H1 (cell line): ENCODE measurements at regions not wholly inside any gene's neighbourhood (a gene's known extent, or its start where the extent isn't known, plus 50 kb on each side); places are given as distances from the start of the nearest gene placed in this dataset.

Experiments
- CTCF ChIA-PET: fragments of 300-600 bp; sonication (Branson Sonifier 250); formaldehyde crosslinking; loops from one replicate; lab custom pipeline; 2021; ENCODE audit not compliant: partially characterized antibody; lab: Charles Lee
- POLR2A ChIA-PET: fragments of 300-600 bp; sonication (Branson Sonifier 250); formaldehyde crosslinking; loops from one replicate; lab custom pipeline; 2021; ENCODE audit warnings: inconsistent platforms; ENCODE audit not compliant: partially characterized antibody; lab: Charles Lee
- DNase-seq, 2 experiments: peaks; one replicate each; pipeline versions ENCODE4 v3.0.0 to v3.0.0-alpha.2; 2010 to 2022; ENCODE audit warnings: low spot score in 2 of 2, low read depth in 1 of 2, mixed read lengths in 1 of 2
- FAIRE-seq: peaks from 2 replicates; lab custom pipeline; 2011; peaks lifted over from hg19 to GRCh38; lab: Jason Lieb, UNC
- H2AFZ ChIP-seq: 2 replicates; pipeline ENCODE4 v1.8.1; 2012; ENCODE audit warnings: low read length, inconsistent platforms
- H2AK5ac ChIP-seq: 2 replicates; pipeline ENCODE4 v1.6.1; 2013; ENCODE audit warnings: low read depth, low read length
- H2BK120ac ChIP-seq: replicated peaks from 2 replicates; pipeline ENCODE3; 2013; ENCODE audit warnings: low read depth, low read length, inconsistent platforms
- H2BK12ac ChIP-seq: 2 replicates; pipeline ENCODE4 v1.6.1; 2013; ENCODE audit warnings: low read depth, low read length
- H2BK15ac ChIP-seq: 2 replicates; pipeline ENCODE4 v1.6.1; 2013; ENCODE audit warnings: low read length
- H2BK20ac ChIP-seq: 2 replicates; pipeline ENCODE4 v1.6.1; 2013; ENCODE audit warnings: low read length
- H2BK5ac ChIP-seq: 2 replicates; pipeline ENCODE4 v1.6.1; 2013; ENCODE audit warnings: low read depth, low read length
- H3K14ac ChIP-seq: 2 replicates; pipeline ENCODE4 v1.6.1; 2013; ENCODE audit warnings: inconsistent platforms; ENCODE audit not compliant: insufficient read length
- H3K18ac ChIP-seq: 2 replicates; pipeline ENCODE4 v1.6.1; 2013; ENCODE audit warnings: low read length; ENCODE audit errors: extremely low read depth
- H3K23ac ChIP-seq: 2 replicates; pipeline ENCODE4 v1.6.1; 2013; ENCODE audit warnings: inconsistent platforms; ENCODE audit not compliant: insufficient read length
- H3K23me2 ChIP-seq: 2 replicates; pipeline ENCODE4 v1.6.1; 2013; ENCODE audit warnings: low read depth, low read length
- H3K27ac ChIP-seq: 2 replicates; pipeline ENCODE4 v1.6.1; 2011; ENCODE audit warnings: low read depth, low read length, inconsistent platforms
- H3K27me3 ChIP-seq, 4 experiments: replicated peaks in 1 of 4; 1 replicate in 1 of 4; 2 replicates in 3 of 4; pipeline versions ENCODE4 v1.6.1 to v1.8.1; 2011 to 2013; ENCODE audit warnings: low read length in 3 of 4, mild to moderate bottlenecking in 3 of 4, inconsistent platforms in 2 of 4, mixed read lengths in 2 of 4, moderate library complexity in 1 of 4; ENCODE audit not compliant: control insufficient read depth in 3 of 4, insufficient read depth in 3 of 4; ENCODE audit errors: extremely low read depth in 1 of 4
- H3K36me3 ChIP-seq, 4 experiments: 2 replicates each; pipeline versions ENCODE4 v1.6.1 to v1.8.1; 2011 to 2013; ENCODE audit warnings: mild to moderate bottlenecking in 4 of 4, low read length in 3 of 4, moderate library complexity in 2 of 4, control low read depth in 1 of 4, inconsistent platforms in 1 of 4; ENCODE audit not compliant: insufficient read depth in 4 of 4, control insufficient read depth in 2 of 4
- H3K4ac ChIP-seq: replicated peaks from 2 replicates; pipeline ENCODE3; 2013; ENCODE audit warnings: low read length, low read depth, mixed read lengths, inconsistent platforms; ENCODE audit not compliant: insufficient read length
- H3K4me1 ChIP-seq, 4 experiments: replicated peaks in 1 of 4; 1 replicate in 1 of 4; 2 replicates in 3 of 4; pipeline versions ENCODE4 v1.6.1 to v1.8.1; 2011 to 2013; ENCODE audit warnings: low read length in 3 of 4, inconsistent platforms in 2 of 4, mixed read lengths in 1 of 4; ENCODE audit not compliant: insufficient read depth in 4 of 4, control insufficient read depth in 3 of 4
- H3K4me2 ChIP-seq, 2 experiments: 2 replicates each; pipeline versions ENCODE4 v1.6.1 to v1.8.1; 2011 to 2013; ENCODE audit warnings: low read depth in 2 of 2, low read length in 2 of 2, control low read depth in 1 of 2, inconsistent platforms in 1 of 2, mild to moderate bottlenecking in 1 of 2; ENCODE audit not compliant: insufficient read depth in 1 of 2
- H3K4me3 ChIP-seq, 4 experiments: fragments of 200-600, 300-600 bp in 1 of 4; sonication (generic), shearing (Covaris generic), sonication (Bioruptor Twin) in 1 of 4; 2 replicates each; pipeline versions ENCODE4 v1.5.1 to v1.8.1; 2011 to 2016; ENCODE audit warnings: low read length in 4 of 4, low read depth in 3 of 4, control low read depth in 2 of 4, inconsistent platforms in 2 of 4, mild to moderate bottlenecking in 2 of 4, mixed read lengths in 1 of 4, moderate library complexity in 1 of 4; ENCODE audit not compliant: insufficient read depth in 2 of 4; ENCODE audit errors: extremely low read depth in 1 of 4
- H3K56ac ChIP-seq: replicated peaks from 2 replicates; pipeline ENCODE3; 2013; ENCODE audit warnings: low read depth, mild to moderate bottlenecking, mixed read lengths, low read length, inconsistent platforms; ENCODE audit not compliant: insufficient read length
- H3K79me1 ChIP-seq: 2 replicates; pipeline ENCODE4 v1.6.1; 2013; ENCODE audit warnings: low read depth, low read length, control low read depth
- H3K79me2 ChIP-seq, 2 experiments: 2 replicates each; pipeline versions ENCODE4 v1.6.1 to v1.8.1; 2012 to 2013; ENCODE audit warnings: low read length in 2 of 2, mild to moderate bottlenecking in 2 of 2, inconsistent platforms in 1 of 2; ENCODE audit not compliant: insufficient read depth in 2 of 2, control insufficient read depth in 1 of 2
- H3K9ac ChIP-seq, 4 experiments: replicated peaks in 1 of 4; 1 replicate in 1 of 4; 2 replicates in 3 of 4; pipeline versions ENCODE4 v1.6.1 to v1.8.1; 2011 to 2013; ENCODE audit warnings: low read depth in 3 of 4, low read length in 3 of 4, control low read depth in 2 of 4, mild to moderate bottlenecking in 2 of 4, moderate library complexity in 2 of 4, inconsistent platforms in 1 of 4; ENCODE audit errors: extremely low read depth in 1 of 4
- H3K9me3 ChIP-seq, 2 experiments: 2 replicates each; pipeline versions ENCODE4 v1.6.1 to v1.8.1; 2012 to 2013; ENCODE audit warnings: mild to moderate bottlenecking in 2 of 2, moderate library complexity in 2 of 2, control low read depth in 1 of 2, inconsistent platforms in 1 of 2, low read depth in 1 of 2, low read length in 1 of 2, mixed read lengths in 1 of 2; ENCODE audit not compliant: insufficient read depth in 2 of 2
- H4K20me1 ChIP-seq, 2 experiments: replicated peaks in 1 of 2; 2 replicates each; pipeline versions ENCODE3 to v1.8.1; 2011 to 2013; ENCODE audit warnings: inconsistent platforms in 2 of 2, low read length in 2 of 2, mild to moderate bottlenecking in 1 of 2; ENCODE audit not compliant: insufficient read depth in 2 of 2, control insufficient read depth in 1 of 2
- H4K5ac ChIP-seq: 2 replicates; pipeline ENCODE4 v1.6.1; 2013; ENCODE audit warnings: low read length, low read depth, mixed read lengths, inconsistent platforms; ENCODE audit not compliant: insufficient read length
- H4K8ac ChIP-seq: 2 replicates; pipeline ENCODE4 v1.8.0; 2013; ENCODE audit warnings: mild to moderate bottlenecking, moderate library complexity, low read length, inconsistent platforms; ENCODE audit not compliant: insufficient read depth; ENCODE audit errors: extremely low read depth
- H4K91ac ChIP-seq: replicated peaks from 2 replicates; pipeline ENCODE3; 2013; ENCODE audit warnings: low read length, mixed read lengths, inconsistent platforms; ENCODE audit not compliant: insufficient read length
- BCL11A ChIP-seq, 2 experiments: IDR thresholded peaks; one replicate each; pipeline ENCODE4 v1.6.1; 2011; ENCODE audit warnings: low read depth in 2 of 2, low read length in 2 of 2, mild to moderate bottlenecking in 2 of 2
- HDAC6 ChIP-seq: IDR thresholded peaks from one replicate; pipeline ENCODE4 v1.7.1; 2012; ENCODE audit warnings: low read depth, mild to moderate bottlenecking, inconsistent platforms, low read length, moderate library complexity
- WGBS, 2 experiments: shearing (Covaris generic) in 1 of 2; methylation state at CpG; one replicate each; pipeline versions ENCODE4 v1.1.6 to v1.1.7; 2013 to 2015; ENCODE audit warnings: low lambda C conversion rate in 2 of 2, mixed read lengths in 2 of 2, inconsistent platforms in 1 of 2, low coverage in 1 of 2, missing lambda C conversion rate in 1 of 2; ENCODE audit not compliant: insufficient replicate concordance in 2 of 2, insufficient coverage in 1 of 2, insufficient read length in 1 of 2; ENCODE audit errors: extremely low coverage in 1 of 2, missing lambda C conversion rate in 1 of 2; 5-methylcytosine and 5-hydroxymethylcytosine counted together

GRCh38 chr10:1893941-1894340, 156.6 kb upstream of the ADARB2 start:
- Histone ChIP-seq H3K4me1 (no peaks in the 10 kb centered on the region), H4K8ac (no peak overlapping the region), H3K79me2 (no peaks in the 10 kb centered on the region), H3K79me1 (no peaks in the 10 kb centered on the region), H4K20me1 (no peaks in the 10 kb centered on the region), H2BK120ac (no peak overlapping the region), H2BK20ac (no peak overlapping the region), H3K18ac (no peak overlapping the region), H3K23me2 (no peaks in the 10 kb centered on the region), H3K27ac (no peak overlapping the region), H2AK5ac (no peak overlapping the region), H4K91ac (no peak overlapping the region), H2AFZ (no peak overlapping the region), H2BK5ac (no peak overlapping the region), H3K27me3 (no peaks in the 10 kb centered on the region), H3K9me3 (no peaks in the 10 kb centered on the region), H3K56ac (no peak overlapping the region), H3K4me3 (no peak overlapping the region), H3K23ac (no peak overlapping the region), H4K5ac (no peak overlapping the region), H3K36me3 (no peaks in the 10 kb centered on the region), H3K4ac (no peak overlapping the region), H3K14ac (no peak overlapping the region), H2BK12ac (no peak overlapping the region), H3K9ac (no peak overlapping the region), H3K4me2 (no peak overlapping the region), H2BK15ac (no peak overlapping the region)
- POLR2A ChIA-PET: no interaction called here
- no peak for FAIRE-seq
- WGBS, 2 experiments: 87% methylated on average over 9 of the region's 9 CpGs; no CpG with 5 or more reads in 1 of the 2 experiments
- TF ChIP-seq BCL11A (IDR thresholded peaks at IDR 0.05; ENCODE audit: low read depth in 2 of 2, low read length in 2 of 2): no peak
- TF ChIP-seq HDAC6: no peak
- DNase-seq: no peak
- CTCF ChIA-PET: no interaction called here
